ENCODE measurements at regions not wholly inside any gene's neighbourhood (a gene's known extent, or its start where the extent isn't known, plus 50 kb on each side); places are given as distances from the start of the nearest gene placed in this dataset.

- TF ChIP-seq CTCF (conservative IDR thresholded peaks at IDR 0.05 in 1 of 2, IDR thresholded peaks at IDR 0.05 in 1 of 2; ENCODE audit: extremely low read depth in 1 of 2, insufficient read depth in 1 of 2, low read depth in 1 of 2, low read length in 2 of 2) (no peak), EZH2 (IDR thresholded peaks at IDR 0.05; ENCODE audit: borderline replicate concordance, low read length) (no peak)
Measured at GRCh38 chr5:61790678-61791077, 458.6 kb downstream of the ZSWIM6 start.
